A673 (cell line): ENCODE measurements at regions not wholly inside any gene's neighbourhood (a gene's known extent, or its start where the extent isn't known, plus 50 kb on each side); places are given as distances from the start of the nearest gene placed in this dataset.

Source experiments
- BruUV-seq: library from RNA; stranded (reverse); fragments of 400-500 nt; replicated peaks from 2 replicates; lab custom pipeline; 2021; lab: Mats Ljungman, UMichigan
- CTCF ChIA-PET: fragments of 300-600 bp; sonication (Branson Sonifier 250); formaldehyde crosslinking; loops from one replicate; lab custom pipeline; 2022; ENCODE audit warnings: antibody characterized with exemption; lab: Charles Lee
- POLR2A ChIA-PET: fragments of 300-600 bp; sonication (Branson Sonifier 250); formaldehyde crosslinking; loops from one replicate; lab custom pipeline; 2022; ENCODE audit warnings: antibody characterized with exemption; ENCODE audit not compliant: low non-redundant PET; lab: Charles Lee
- DNase-seq: peaks from one replicate; pipeline ENCODE4 v3.0.0-alpha.2; 2015; ENCODE audit warnings: low spot score
- H3K27ac ChIP-seq: fragments of 200-600 bp; sonication (generic); 2 replicates; pipeline ENCODE4 v1.5.1; 2016; ENCODE audit warnings: mixed run types, low read depth, mild to moderate bottlenecking, mixed read lengths, antibody characterized with exemption, low read length; ENCODE audit not compliant: poor library complexity, severe bottlenecking
- H3K27me3 ChIP-seq: fragments of 200-600 bp; sonication (generic); replicated peaks from 2 replicates; pipeline ENCODE4 v1.6.1; 2017; ENCODE audit warnings: mixed run types, low read depth, mild to moderate bottlenecking, mixed read lengths, antibody characterized with exemption, low read length; ENCODE audit not compliant: insufficient read depth, poor library complexity
- H3K36me3 ChIP-seq: fragments of 200-600 bp; sonication (generic); 2 replicates; pipeline ENCODE4 v1.6.1; 2016; ENCODE audit warnings: mixed run types, mild to moderate bottlenecking, mixed read lengths, antibody characterized with exemption, low read length; ENCODE audit not compliant: insufficient read depth, poor library complexity, severe bottlenecking
- H3K4me1 ChIP-seq: fragments of 200-600 bp; sonication (generic); 2 replicates; pipeline ENCODE4 v1.6.1; 2017; ENCODE audit warnings: mixed run types, mild to moderate bottlenecking, mixed read lengths, antibody characterized with exemption, low read length; ENCODE audit not compliant: insufficient read depth, poor library complexity, severe bottlenecking
- H3K4me3 ChIP-seq: fragments of 200-600 bp; sonication (generic); 2 replicates; pipeline ENCODE4 v1.5.1; 2016; ENCODE audit warnings: low read depth, mixed run types, mild to moderate bottlenecking, mixed read lengths, low read length; ENCODE audit not compliant: poor library complexity, severe bottlenecking
- H3K9me3 ChIP-seq: fragments of 200-600 bp; sonication (generic); 2 replicates; pipeline ENCODE4 v1.6.1; 2016; ENCODE audit warnings: mixed run types, low read depth, mild to moderate bottlenecking, mixed read lengths, antibody characterized with exemption, low read length; ENCODE audit not compliant: poor library complexity, severe bottlenecking
- CTCF ChIP-seq: fragments of 300-800, 200-600 bp; sonication (generic); conservative IDR thresholded peaks from 2 replicates; pipeline ENCODE4 v1.5.1; 2017; ENCODE audit warnings: low read depth, mild to moderate bottlenecking, antibody characterized with exemption, low read length, moderate library complexity, mixed read lengths
- EZH2 ChIP-seq: fragments of 200-600 bp; sonication (generic); IDR thresholded peaks from 2 replicates; pipeline ENCODE4 v1.6.1; 2017; ENCODE audit warnings: borderline replicate concordance, low read depth, mild to moderate bottlenecking, mixed read lengths, antibody characterized with exemption, low read length; ENCODE audit not compliant: poor library complexity, severe bottlenecking
- intact Hi-C: fragments of 100-400 bp; cut with micrococcal nuclease; formaldehyde crosslinking; loops from one replicate; pipeline ENCODE4 v1.10.0; 2022; ENCODE audit not compliant: unreplicated experiment

GRCh38 chr11:122306831-122307391, 190.9 kb upstream of the BLID start:
- no peak for DNase-seq
- Histone ChIP-seq H3K4me3 (no peak overlapping the region), H3K27me3 (no peaks in the 10 kb centered on the region), H3K9me3 (no peaks in the 10 kb centered on the region), H3K36me3 (no peaks in the 10 kb centered on the region), H3K27ac (no peak overlapping the region), H3K4me1 (no peaks in the 10 kb centered on the region)
- no peak for TF ChIP-seq EZH2
- TF ChIP-seq CTCF, result no peak
- POLR2A ChIA-PET, result no interaction called here
- intact Hi-C loops, result no loop called here
- CTCF ChIA-PET, result no interaction called here
- BruUV-seq, result no TSS peak

DNA sequence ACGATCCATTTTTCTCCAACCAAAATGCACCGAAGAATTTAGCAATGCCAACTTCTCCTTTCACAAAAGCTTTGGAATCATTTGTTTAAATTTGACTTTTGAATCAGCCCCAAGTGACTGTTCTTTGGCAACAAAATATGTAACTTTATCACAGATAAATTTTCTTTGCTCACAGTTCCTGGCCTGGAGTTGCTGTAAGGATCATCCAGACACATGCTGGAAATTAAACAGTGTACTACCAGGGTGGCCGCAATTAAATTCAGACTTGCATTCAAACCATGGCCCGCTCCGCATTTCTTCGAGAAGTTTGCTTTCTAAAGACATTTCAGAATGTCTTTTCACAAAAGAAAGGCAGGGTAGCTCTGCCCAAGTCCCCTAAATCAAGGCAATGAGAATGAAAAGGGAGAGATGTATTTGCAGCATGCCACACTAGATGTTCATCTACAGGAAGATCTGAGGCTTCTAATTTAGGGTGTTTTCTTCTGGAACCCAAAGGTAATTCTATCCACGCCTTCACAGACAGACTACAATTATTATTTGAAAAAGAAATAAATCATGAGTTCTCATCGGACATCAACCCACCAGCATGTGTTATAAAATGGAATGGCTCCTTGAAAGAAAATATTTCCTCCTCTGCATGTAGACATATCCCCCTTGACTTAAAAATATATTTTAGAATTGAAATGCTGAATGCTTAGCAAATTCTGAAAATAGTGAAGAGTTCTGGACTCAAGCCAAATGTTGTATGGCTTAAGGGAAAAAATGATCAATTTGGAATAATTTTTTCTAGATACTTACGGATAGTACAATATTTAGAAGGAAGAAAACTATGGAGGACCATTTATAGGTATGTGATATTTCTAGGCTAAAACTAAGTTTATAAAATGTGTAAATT, 189.7 kb upstream of the BLID start:
- Histone ChIP-seq H3K27ac (no peak overlapping the region), H3K9me3 (no peaks in the 10 kb centered on the region), H3K27me3 (no peaks in the 10 kb centered on the region), H3K36me3 (no peaks in the 10 kb centered on the region), H3K4me3 (no peak overlapping the region), H3K4me1 (no peaks in the 10 kb centered on the region)
- TF ChIP-seq EZH2, result no peak
- no peak for TF ChIP-seq CTCF
- no peak for DNase-seq
- intact Hi-C loops, result no loop called here
- no TSS peak for BruUV-seq
- CTCF ChIA-PET, result no interaction called here
- POLR2A ChIA-PET, result no interaction called here

- BruUV-seq, result no TSS peak
- no peak for TF ChIP-seq CTCF
- TF ChIP-seq EZH2, result no peak
- no peak for DNase-seq
- ChIA-PET CTCF (no interaction called here), POLR2A (no interaction called here)
- no peaks in the 10 kb centered on the region for H3K36me3 ChIP-seq
- intact Hi-C loops, result no loop called here
- no peaks in the 10 kb centered on the region for H3K4me1 ChIP-seq
- no peaks in the 10 kb centered on the region for H3K27me3 ChIP-seq
- H3K4me3 ChIP-seq, result no peak overlapping the region
- H3K9me3 ChIP-seq, result no peaks in the 10 kb centered on the region
- no peak overlapping the region for H3K27ac ChIP-seq
These were observed 189.0 kb upstream of the BLID start for GRCh38 chr11:122304973-122305372.
